Osteoblast (primary cell): ENCODE measurements at regions not wholly inside any gene's neighbourhood (a gene's known extent, or its start where the extent isn't known, plus 50 kb on each side); places are given as distances from the start of the nearest gene placed in this dataset.

Source experiments
- DNase-seq: peaks from one replicate; pipeline ENCODE4 v3.0.0; 2011; ENCODE audit warnings: low spot score, mixed read lengths; ENCODE audit not compliant: insufficient read length; ENCODE audit errors: missing footprints
- H2AFZ ChIP-seq: 2 replicates; pipeline ENCODE4 v1.6.0; 2011; ENCODE audit warnings: mild to moderate bottlenecking, low read length
- H3K27ac ChIP-seq: 2 replicates; pipeline ENCODE4 v1.5.1; 2011; ENCODE audit warnings: mild to moderate bottlenecking, low read depth, low read length, moderate library complexity
- H3K27me3 ChIP-seq: 2 replicates; pipeline ENCODE4 v1.6.0; 2012; ENCODE audit warnings: mild to moderate bottlenecking, control low read depth, inconsistent platforms, low read length, moderate library complexity; ENCODE audit not compliant: insufficient read depth
- H3K36me3 ChIP-seq: 2 replicates; pipeline ENCODE4 v1.5.1; 2011; ENCODE audit warnings: mild to moderate bottlenecking, low read length, control low read depth, moderate library complexity; ENCODE audit not compliant: insufficient read depth
- H3K4me1 ChIP-seq: 2 replicates; pipeline ENCODE4 v1.5.1; 2011; ENCODE audit warnings: mild to moderate bottlenecking, low read length, control low read depth, moderate library complexity; ENCODE audit not compliant: insufficient read depth
- H3K4me2 ChIP-seq: 2 replicates; pipeline ENCODE4 v1.6.0; 2011; ENCODE audit warnings: mild to moderate bottlenecking, low read length; ENCODE audit not compliant: insufficient read depth
- H3K4me3 ChIP-seq: fragments of 200-600 bp; sonication (generic); 3 replicates; pipeline ENCODE4 v1.5.1; 2012; ENCODE audit warnings: mild to moderate bottlenecking, low read length, inconsistent platforms; ENCODE audit not compliant: insufficient read depth
- H3K79me2 ChIP-seq: 2 replicates; pipeline ENCODE4 v1.6.0; 2012; ENCODE audit warnings: mild to moderate bottlenecking, low read length, control low read depth, inconsistent platforms; ENCODE audit not compliant: insufficient read depth
- H3K9me3 ChIP-seq: 2 replicates; pipeline ENCODE4 v1.5.1; 2011; ENCODE audit warnings: low read depth, low read length, control low read depth
- H4K20me1 ChIP-seq: 2 replicates; pipeline ENCODE4 v1.6.0; 2012; ENCODE audit warnings: mild to moderate bottlenecking, low read length, control low read depth; ENCODE audit not compliant: insufficient read depth
- CTCF ChIP-seq: IDR thresholded peaks from 2 replicates; pipeline ENCODE4 v1.5.1; 2011; ENCODE audit warnings: mild to moderate bottlenecking, low read depth, low read length, moderate library complexity; ENCODE audit errors: extremely low read depth

- H3K27ac ChIP-seq: no peak overlapping the region
- H3K36me3 ChIP-seq: no peaks in the 10 kb centered on the region
- H3K79me2 ChIP-seq: no peaks in the 10 kb centered on the region
- H3K4me1 ChIP-seq: no peaks in the 10 kb centered on the region
- H4K20me1 ChIP-seq: no peaks in the 10 kb centered on the region
- no peak overlapping the region for H3K4me3 ChIP-seq
- DNase-seq: no peak
- no peaks in the 10 kb centered on the region for H3K27me3 ChIP-seq
- TF ChIP-seq CTCF: no peak
- no peak overlapping the region for H2AFZ ChIP-seq
- no peaks in the 10 kb centered on the region for H3K9me3 ChIP-seq
- no peak overlapping the region for H3K4me2 ChIP-seq
Observed at GRCh38 chr20:60937585-60937984, 314.5 kb upstream of the CDH4 start.

- Histone ChIP-seq H4K20me1 (no peaks in the 10 kb centered on the region), H3K4me1 (no peaks in the 10 kb centered on the region), H3K79me2 (no peaks in the 10 kb centered on the region), H3K27me3 (no peaks in the 10 kb centered on the region), H3K4me2 (no peak overlapping the region), H2AFZ (no peak overlapping the region), H3K4me3 (no peak overlapping the region), H3K9me3 (no peaks in the 10 kb centered on the region), H3K27ac (no peak overlapping the region), H3K36me3 (no peaks in the 10 kb centered on the region)
- no peak for DNase-seq
- no peak for TF ChIP-seq CTCF
Observed at GRCh38 chr20:60941379-60941778, 310.7 kb upstream of the CDH4 start.

- no peak for DNase-seq
- no peaks in the 10 kb centered on the region for H3K79me2 ChIP-seq
- no peaks in the 10 kb centered on the region for H3K27me3 ChIP-seq
- no peaks in the 10 kb centered on the region for H3K4me1 ChIP-seq
- no peak overlapping the region for H2AFZ ChIP-seq
- no peak overlapping the region for H3K4me2 ChIP-seq
- H3K36me3 ChIP-seq: no peaks in the 10 kb centered on the region
- no peak overlapping the region for H3K27ac ChIP-seq
- TF ChIP-seq CTCF: no peak
- H3K4me3 ChIP-seq: no peak overlapping the region
- no peaks in the 10 kb centered on the region for H4K20me1 ChIP-seq
- no peaks in the 10 kb centered on the region for H3K9me3 ChIP-seq
Observed at GRCh38 chr20:60947819-60948218, 304.2 kb upstream of the CDH4 start.

- no peak for DNase-seq
- H3K4me3 ChIP-seq: no peak overlapping the region
Observed at GRCh38 chr20:60948224-60948623, 303.8 kb upstream of the CDH4 start.

More at GRCh38 chr20:60948224-60948623, 303.8 kb upstream of the CDH4 start:
- Histone ChIP-seq H3K4me2 (no peak overlapping the region), H3K79me2 (no peaks in the 10 kb centered on the region), H3K9me3 (no peaks in the 10 kb centered on the region), H3K27ac (no peak overlapping the region), H2AFZ (no peak overlapping the region), H3K27me3 (no peaks in the 10 kb centered on the region), H4K20me1 (no peaks in the 10 kb centered on the region), H3K36me3 (no peaks in the 10 kb centered on the region), H3K4me1 (no peaks in the 10 kb centered on the region)
- TF ChIP-seq CTCF: no peak
